Muscle layer of duodenum (tissue), 2 donors: ENCODE measurements at regions not wholly inside any gene's neighbourhood (a gene's known extent, or its start where the extent isn't known, plus 50 kb on each side); places are given as distances from the start of the nearest gene placed in this dataset.
"Not testable (repeated sequence)": the region's sequence is repeated elsewhere in the genome, so short reads cannot be mapped to it uniquely, and the experiment has no call there.

Experiments used
- H3K27ac ChIP-seq: one replicate; pipeline ENCODE4 v1.7.0; 2013; ENCODE audit warnings: mild to moderate bottlenecking, low read length
- H3K27me3 ChIP-seq: one replicate; pipeline ENCODE4 v1.7.0; 2013; ENCODE audit warnings: low read depth, mild to moderate bottlenecking, control low read depth, low read length
- H3K36me3 ChIP-seq, 2 donors: one replicate each; pipeline ENCODE4 v1.7.0; 2013; ENCODE audit warnings: low read length in 2 of 2, control low read depth in 1 of 2, mild to moderate bottlenecking in 1 of 2; ENCODE audit not compliant: insufficient read depth in 2 of 2, control insufficient read depth in 1 of 2
- H3K4me1 ChIP-seq, 2 donors: one replicate each; pipeline ENCODE4 v1.7.0; 2013; ENCODE audit warnings: low read length in 2 of 2, mild to moderate bottlenecking in 2 of 2, control low read depth in 1 of 2, moderate library complexity in 1 of 2; ENCODE audit not compliant: insufficient read depth in 2 of 2, control insufficient read depth in 1 of 2
- H3K4me3 ChIP-seq, 2 donors: one replicate each; pipeline ENCODE4 v1.7.0; 2013; ENCODE audit warnings: low read length in 2 of 2, low read depth in 1 of 2, mild to moderate bottlenecking in 1 of 2
- H3K9me3 ChIP-seq, 2 donors: one replicate each; pipeline ENCODE4 v1.7.0; 2013; ENCODE audit warnings: low read length in 2 of 2, control low read depth in 1 of 2, mild to moderate bottlenecking in 1 of 2; ENCODE audit not compliant: control insufficient read depth in 1 of 2
- donor health status: healthy.

GRCh38 chr13:54975676-54976075 lies 1947.1 kb downstream of the OLFM4 start:
- H3K27ac ChIP-seq = no peak overlapping the region

GRCh38 chr13:54980651-54981050 lies 1952.0 kb downstream of the OLFM4 start:
- H3K4me3 ChIP-seq = no peak overlapping the region
- no peaks in the 10 kb centered on the region for H3K36me3 ChIP-seq
- no peaks in the 10 kb centered on the region for H3K27me3 ChIP-seq
- no peak overlapping the region for H3K27ac ChIP-seq
- H3K4me1 ChIP-seq = no peaks in the 10 kb centered on the region
- no peaks in the 10 kb centered on the region for H3K9me3 ChIP-seq

More at GRCh38 chr13:54975676-54976075, 1947.1 kb downstream of the OLFM4 start:
- Histone ChIP-seq H3K9me3 (no peaks in the 10 kb centered on the region), H3K27me3 (no peaks in the 10 kb centered on the region), H3K4me3 (no peak overlapping the region), H3K36me3 (no peaks in the 10 kb centered on the region), H3K4me1 (no peaks in the 10 kb centered on the region)

GRCh38 chr13:54989418-54989817 lies 1960.8 kb downstream of the OLFM4 start:
- H3K36me3 ChIP-seq = no peaks in the 10 kb centered on the region
- no peak overlapping the region for H3K4me3 ChIP-seq
- no peaks in the 10 kb centered on the region for H3K9me3 ChIP-seq
- H3K27me3 ChIP-seq = no peaks in the 10 kb centered on the region
- no peak overlapping the region for H3K27ac ChIP-seq
- no peaks in the 10 kb centered on the region for H3K4me1 ChIP-seq

- Histone ChIP-seq H3K27ac (no peak overlapping the region), H3K4me3 (no peak overlapping the region), H3K27me3 (no peaks in the 10 kb centered on the region), H3K9me3 (no peaks in the 10 kb centered on the region), H3K4me1 (no peaks in the 10 kb centered on the region), H3K36me3 (no peaks in the 10 kb centered on the region)
Observed at GRCh38 chr13:54999399-54999907, 1970.8 kb downstream of the OLFM4 start.

- Histone ChIP-seq H3K27me3 (no peaks in the 10 kb centered on the region), H3K36me3 (no peaks in the 10 kb centered on the region), H3K4me3 (no peak overlapping the region), H3K27ac (no peak overlapping the region), H3K9me3 (no peaks in the 10 kb centered on the region), H3K4me1 (no peaks in the 10 kb centered on the region)
Observed at GRCh38 chr13:55000043-55000442, 1971.4 kb downstream of the OLFM4 start.

GRCh38 chr13:55000844-55001243 lies 1972.2 kb downstream of the OLFM4 start:
- Histone ChIP-seq H3K36me3 (no peaks in the 10 kb centered on the region), H3K9me3 (no peaks in the 10 kb centered on the region), H3K4me3 (no peak overlapping the region), H3K4me1 (no peaks in the 10 kb centered on the region), H3K27me3 (no peaks in the 10 kb centered on the region), H3K27ac (no peak overlapping the region)

GRCh38 chr13:55001881-55002280 lies 1973.3 kb downstream of the OLFM4 start:
- Histone ChIP-seq H3K27me3 (no peaks in the 10 kb centered on the region), H3K4me3 (no peak overlapping the region), H3K4me1 (no peaks in the 10 kb centered on the region), H3K9me3 (no peaks in the 10 kb centered on the region), H3K27ac (no peak overlapping the region), H3K36me3 (no peaks in the 10 kb centered on the region)

GRCh38 chr13:55007681-55008080 lies 1979.1 kb downstream of the OLFM4 start:
- Histone ChIP-seq H3K4me1 (no peaks in the 10 kb centered on the region), H3K36me3 (no peaks in the 10 kb centered on the region), H3K4me3 (no peak overlapping the region), H3K27ac (no peak overlapping the region), H3K9me3 (no peaks in the 10 kb centered on the region), H3K27me3 (no peaks in the 10 kb centered on the region)

GRCh38 chr13:55013051-55013450 lies 1984.4 kb downstream of the OLFM4 start:
- no peaks in the 10 kb centered on the region for H3K27me3 ChIP-seq
- H3K36me3 ChIP-seq = no peaks in the 10 kb centered on the region
- H3K27ac ChIP-seq = no peak overlapping the region
- H3K4me1 ChIP-seq = no peaks in the 10 kb centered on the region
- no peak overlapping the region for H3K4me3 ChIP-seq
- H3K9me3 ChIP-seq = no peaks in the 10 kb centered on the region

- Histone ChIP-seq H3K36me3 (no peaks in the 10 kb centered on the region), H3K4me1 (no peaks in the 10 kb centered on the region), H3K9me3 (peaks cover 0 to 4% of the 10 kb centered on the region in 2 donors), H3K27ac (no peak overlapping the region), H3K4me3 (no peak overlapping the region), H3K27me3 (no peaks in the 10 kb centered on the region)
Observed at GRCh38 chr13:55029280-55029679, 2000.7 kb downstream of the OLFM4 start.

GRCh38 chr13:55038230-55038629 lies 2009.6 kb downstream of the OLFM4 start:
- Histone ChIP-seq H3K27me3 (no peaks in the 10 kb centered on the region), H3K27ac (no peak overlapping the region), H3K4me1 (no peaks in the 10 kb centered on the region), H3K4me3 (no peak overlapping the region), H3K9me3 (no peaks in the 10 kb centered on the region), H3K36me3 (no peaks in the 10 kb centered on the region)

GRCh38 chr13:55053891-55054550 lies 2025.4 kb downstream of the OLFM4 start:
- H3K4me3 ChIP-seq, H3K27ac ChIP-seq, H3K36me3 ChIP-seq, H3K4me1 ChIP-seq, H3K9me3 ChIP-seq, H3K27me3 ChIP-seq: not testable (repeated sequence)
